ENCODE measurements at regions not wholly inside any gene's neighbourhood (a gene's known extent, or its start where the extent isn't known, plus 50 kb on each side); places are given as distances from the start of the nearest gene placed in this dataset.
"Not testable (repeated sequence)": the region's sequence is repeated elsewhere in the genome, so short reads cannot be mapped to it uniquely, and the experiment has no call there.

DNA sequence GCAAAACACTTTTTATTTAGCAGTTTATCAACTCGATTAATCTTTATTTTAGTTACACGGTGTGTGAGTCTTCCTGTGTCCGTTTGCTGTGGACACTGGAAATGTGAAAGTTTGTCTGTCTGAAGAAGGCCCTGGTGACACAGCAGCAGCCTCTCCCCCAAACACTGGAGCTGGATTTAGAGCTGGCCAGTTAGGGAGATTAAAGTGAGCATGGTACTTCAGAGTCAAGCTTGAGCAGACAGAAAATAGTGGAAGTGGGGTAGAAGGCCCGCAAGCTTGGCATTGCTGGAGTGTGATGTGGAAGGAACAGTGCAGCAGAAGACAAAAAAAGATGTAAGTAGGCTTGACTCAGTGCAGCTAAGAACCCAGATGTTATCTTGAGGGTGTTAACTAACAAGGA, 85.9 kb downstream of the POM121L12 start:
- DNase-seq (ENCODE audit: extremely low spot score, unreplicated experiment), result no peak

DNA sequence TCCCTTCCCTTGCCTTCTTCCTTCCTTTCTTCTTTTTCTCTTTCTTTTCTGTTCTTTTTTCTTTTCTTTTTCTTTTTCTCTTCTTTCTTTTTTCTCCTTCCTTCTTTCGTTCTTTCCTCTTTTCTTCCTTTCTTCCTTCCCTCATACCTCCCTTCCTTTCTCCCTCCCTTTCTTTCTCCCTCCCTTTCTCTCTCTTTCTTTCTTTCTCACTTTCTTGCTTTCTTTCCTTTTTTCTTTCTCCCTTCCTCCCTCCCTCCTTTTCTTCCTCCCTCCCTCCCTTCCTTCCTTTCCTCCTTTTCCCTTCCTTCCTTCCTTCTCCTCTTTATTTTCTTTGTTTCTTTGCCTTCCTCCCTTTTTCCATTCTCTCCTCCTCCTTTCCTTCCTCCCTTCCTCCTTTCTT, 96.3 kb downstream of the POM121L12 start:
- no peaks in the 10 kb centered on the region for H3K27me3 Mint-ChIP-seq (ENCODE audit: unreplicated experiment)
- no peaks in the 10 kb centered on the region for H3K36me3 Mint-ChIP-seq (ENCODE audit: unreplicated experiment)
- H3K27ac Mint-ChIP-seq (ENCODE audit: unreplicated experiment), result no peak overlapping the region
- no peak overlapping the region for H3K4me3 Mint-ChIP-seq (ENCODE audit: unreplicated experiment)
- peaks cover 13% of the 10 kb centered on the region for H3K9me3 Mint-ChIP-seq (ENCODE audit: unreplicated experiment)
- TF ChIP-seq, protein P1, sequence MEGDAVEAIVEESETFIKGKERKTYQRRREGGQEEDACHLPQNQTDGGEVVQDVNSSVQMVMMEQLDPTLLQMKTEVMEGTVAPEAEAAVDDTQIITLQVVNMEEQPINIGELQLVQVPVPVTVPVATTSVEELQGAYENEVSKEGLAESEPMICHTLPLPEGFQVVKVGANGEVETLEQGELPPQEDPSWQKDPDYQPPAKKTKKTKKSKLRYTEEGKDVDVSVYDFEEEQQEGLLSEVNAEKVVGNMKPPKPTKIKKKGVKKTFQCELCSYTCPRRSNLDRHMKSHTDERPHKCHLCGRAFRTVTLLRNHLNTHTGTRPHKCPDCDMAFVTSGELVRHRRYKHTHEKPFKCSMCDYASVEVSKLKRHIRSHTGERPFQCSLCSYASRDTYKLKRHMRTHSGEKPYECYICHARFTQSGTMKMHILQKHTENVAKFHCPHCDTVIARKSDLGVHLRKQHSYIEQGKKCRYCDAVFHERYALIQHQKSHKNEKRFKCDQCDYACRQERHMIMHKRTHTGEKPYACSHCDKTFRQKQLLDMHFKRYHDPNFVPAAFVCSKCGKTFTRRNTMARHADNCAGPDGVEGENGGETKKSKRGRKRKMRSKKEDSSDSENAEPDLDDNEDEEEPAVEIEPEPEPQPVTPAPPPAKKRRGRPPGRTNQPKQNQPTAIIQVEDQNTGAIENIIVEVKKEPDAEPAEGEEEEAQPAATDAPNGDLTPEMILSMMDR (IDR thresholded peaks at IDR 0.05), result no peak
- H3K4me1 Mint-ChIP-seq (ENCODE audit: unreplicated experiment), result no peaks in the 10 kb centered on the region
- DNase-seq (ENCODE audit: extremely low spot score, unreplicated experiment), result no peak

More for the DNA sequence above, 85.9 kb downstream of the POM121L12 start:
- Mint-ChIP-seq H3K27ac (ENCODE audit: unreplicated experiment) (no peak overlapping the region), H3K4me3 (ENCODE audit: unreplicated experiment) (no peak overlapping the region), H3K9me3 (ENCODE audit: unreplicated experiment) (peaks cover 21% of the 10 kb centered on the region), H3K4me1 (ENCODE audit: unreplicated experiment) (no peaks in the 10 kb centered on the region), H3K27me3 (ENCODE audit: unreplicated experiment) (no peaks in the 10 kb centered on the region), H3K36me3 (ENCODE audit: unreplicated experiment) (no peaks in the 10 kb centered on the region)
- TF ChIP-seq, protein P1 (IDR thresholded peaks at IDR 0.05), result no peak

DNA sequence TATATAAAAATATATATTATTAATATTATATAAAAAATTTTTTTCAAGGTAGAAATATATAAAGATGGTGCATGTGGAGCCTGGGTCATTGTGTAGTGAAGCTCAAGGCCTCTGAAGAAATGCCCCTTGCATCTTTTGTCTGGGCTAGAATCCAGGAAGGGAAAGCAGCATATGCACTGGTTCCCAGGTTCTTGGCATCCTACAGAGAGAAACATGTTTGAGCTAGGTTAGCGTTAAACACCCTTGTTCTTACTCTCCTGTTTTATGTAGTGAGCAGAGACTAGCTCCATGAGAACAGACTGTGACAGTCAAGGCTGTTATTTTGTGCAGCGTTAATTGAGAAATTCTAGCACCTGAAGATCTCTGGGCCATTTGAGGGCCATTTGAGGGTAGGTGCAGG, 116.1 kb downstream of the POM121L12 start:
- TF ChIP-seq, protein P1 (IDR thresholded peaks at IDR 0.05), result no peak
- no peaks in the 10 kb centered on the region for H3K27me3 Mint-ChIP-seq (ENCODE audit: unreplicated experiment)
- peaks cover 23% of the 10 kb centered on the region for H3K9me3 Mint-ChIP-seq (ENCODE audit: unreplicated experiment)
- DNase-seq (ENCODE audit: extremely low spot score, unreplicated experiment), result no peak
- H3K27ac Mint-ChIP-seq (ENCODE audit: unreplicated experiment), result no peak overlapping the region
- H3K36me3 Mint-ChIP-seq (ENCODE audit: unreplicated experiment), result no peaks in the 10 kb centered on the region
- no peak overlapping the region for H3K4me3 Mint-ChIP-seq (ENCODE audit: unreplicated experiment)
- H3K4me1 Mint-ChIP-seq (ENCODE audit: unreplicated experiment), result no peaks in the 10 kb centered on the region

DNA sequence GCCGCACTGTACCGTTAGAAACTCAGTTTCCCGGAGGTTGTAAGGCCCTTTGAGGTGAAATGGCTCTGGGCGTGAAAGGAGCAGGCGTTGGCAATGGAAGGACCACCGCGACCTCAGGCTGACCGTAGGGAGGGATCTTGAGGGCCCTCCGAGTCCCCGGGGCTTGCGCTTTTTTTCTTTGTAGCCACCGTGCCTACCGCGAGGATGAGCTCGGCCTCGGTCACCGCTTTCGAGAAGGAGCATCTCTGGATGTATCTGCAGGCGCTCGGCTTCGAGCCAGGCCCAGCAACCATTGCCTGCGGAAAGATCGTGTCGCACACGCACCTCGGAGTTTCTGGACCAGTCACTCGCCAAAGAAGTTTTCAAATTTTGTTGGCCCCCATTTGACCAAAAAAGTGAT, 151.8 kb downstream of the POM121L12 start:
- H3K27ac Mint-ChIP-seq (ENCODE audit: unreplicated experiment); H3K4me3 Mint-ChIP-seq (ENCODE audit: unreplicated experiment); DNase-seq (ENCODE audit: extremely low spot score, unreplicated experiment); H3K27me3 Mint-ChIP-seq (ENCODE audit: unreplicated experiment); H3K36me3 Mint-ChIP-seq (ENCODE audit: unreplicated experiment); H3K4me1 Mint-ChIP-seq (ENCODE audit: unreplicated experiment): not testable (repeated sequence)
- peaks cover 46% of the 10 kb centered on the region for H3K9me3 Mint-ChIP-seq (ENCODE audit: unreplicated experiment)

DNA sequence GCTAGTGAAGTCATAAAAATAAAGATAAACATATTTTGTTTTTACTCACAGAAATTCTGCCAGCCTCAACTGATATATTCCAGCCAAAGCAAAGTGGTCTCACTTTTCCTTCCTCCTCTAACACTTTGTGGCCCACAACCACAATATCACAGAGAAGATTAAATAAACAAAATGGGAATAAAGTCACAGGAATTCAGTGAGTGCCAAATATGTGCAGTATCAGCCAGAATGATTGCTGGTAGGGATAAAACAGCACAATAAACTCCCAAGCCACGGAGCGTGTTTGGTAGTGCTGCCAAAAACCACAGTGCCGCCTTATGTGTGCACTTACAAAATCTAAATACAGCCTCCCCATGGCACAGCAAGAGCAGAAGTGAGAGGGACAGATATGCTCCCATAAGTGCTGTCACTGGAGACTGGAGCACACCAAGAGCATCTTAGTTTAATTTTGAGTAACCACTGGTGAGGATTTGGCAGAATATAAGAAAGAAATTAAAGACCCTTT, 155.8 kb downstream of the POM121L12 start:
- no peaks in the 10 kb centered on the region for H3K27me3 Mint-ChIP-seq (ENCODE audit: unreplicated experiment)
- no peaks in the 10 kb centered on the region for H3K4me1 Mint-ChIP-seq (ENCODE audit: unreplicated experiment)

More for the DNA sequence above, 155.8 kb downstream of the POM121L12 start:
- TF ChIP-seq, protein P1 (IDR thresholded peaks at IDR 0.05), result no peak
- DNase-seq (ENCODE audit: extremely low spot score, unreplicated experiment), result no peak
- H3K27ac Mint-ChIP-seq (ENCODE audit: unreplicated experiment), result no peak overlapping the region
- no peak overlapping the region for H3K4me3 Mint-ChIP-seq (ENCODE audit: unreplicated experiment)
- H3K36me3 Mint-ChIP-seq (ENCODE audit: unreplicated experiment), result no peaks in the 10 kb centered on the region
- peaks cover 31% of the 10 kb centered on the region for H3K9me3 Mint-ChIP-seq (ENCODE audit: unreplicated experiment)
